ENCODE measurements at regions not wholly inside any gene's neighbourhood (a gene's known extent, or its start where the extent isn't known, plus 50 kb on each side); places are given as distances from the start of the nearest gene placed in this dataset.
A peak's percentile ranks its signal among the peaks of the same experiment; 100 is the strongest.
"Not testable (repeated sequence)": the region's sequence is repeated elsewhere in the genome, so short reads cannot be mapped to it uniquely, and the experiment has no call there.

DNA sequence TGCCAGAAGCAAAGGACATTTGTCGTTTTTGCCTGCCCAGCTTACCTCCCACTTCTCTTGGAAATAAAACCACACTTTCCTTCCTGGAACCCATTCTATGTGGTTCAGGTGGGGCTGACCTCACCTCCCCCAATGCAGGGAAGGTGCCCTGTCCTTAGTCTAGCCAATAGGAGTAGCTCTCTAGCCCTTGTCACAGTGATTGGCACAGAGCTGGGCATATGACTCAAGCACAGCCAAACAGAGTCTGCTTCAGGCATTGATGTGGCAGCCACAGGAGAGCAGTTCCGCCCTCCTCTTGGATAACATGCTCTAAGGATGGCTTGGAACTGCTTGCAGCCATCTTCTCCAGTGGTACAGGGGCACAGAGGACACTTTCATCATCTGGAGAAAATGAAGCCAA, 134.0 kb downstream of the LRIG2 start:
- no peaks in the 10 kb centered on the region for H3K79me2 ChIP-seq (ENCODE audit: low read length)
- TF ChIP-seq EZH2phosphoT487 (IDR thresholded peaks at IDR 0.05; ENCODE audit: low read length) (no peak), EZH2 (optimal IDR thresholded peaks at IDR 0.05; ENCODE audit: low read depth, low read length) (no peak)
- TF ChIP-seq, protein P1, sequence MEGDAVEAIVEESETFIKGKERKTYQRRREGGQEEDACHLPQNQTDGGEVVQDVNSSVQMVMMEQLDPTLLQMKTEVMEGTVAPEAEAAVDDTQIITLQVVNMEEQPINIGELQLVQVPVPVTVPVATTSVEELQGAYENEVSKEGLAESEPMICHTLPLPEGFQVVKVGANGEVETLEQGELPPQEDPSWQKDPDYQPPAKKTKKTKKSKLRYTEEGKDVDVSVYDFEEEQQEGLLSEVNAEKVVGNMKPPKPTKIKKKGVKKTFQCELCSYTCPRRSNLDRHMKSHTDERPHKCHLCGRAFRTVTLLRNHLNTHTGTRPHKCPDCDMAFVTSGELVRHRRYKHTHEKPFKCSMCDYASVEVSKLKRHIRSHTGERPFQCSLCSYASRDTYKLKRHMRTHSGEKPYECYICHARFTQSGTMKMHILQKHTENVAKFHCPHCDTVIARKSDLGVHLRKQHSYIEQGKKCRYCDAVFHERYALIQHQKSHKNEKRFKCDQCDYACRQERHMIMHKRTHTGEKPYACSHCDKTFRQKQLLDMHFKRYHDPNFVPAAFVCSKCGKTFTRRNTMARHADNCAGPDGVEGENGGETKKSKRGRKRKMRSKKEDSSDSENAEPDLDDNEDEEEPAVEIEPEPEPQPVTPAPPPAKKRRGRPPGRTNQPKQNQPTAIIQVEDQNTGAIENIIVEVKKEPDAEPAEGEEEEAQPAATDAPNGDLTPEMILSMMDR (IDR thresholded peaks at IDR 0.05; ENCODE audit: low read length), result no peak
- no peaks in the 10 kb centered on the region for H3K27me3 ChIP-seq (replicated peaks; ENCODE audit: insufficient read depth, low read length)
- H3K27ac ChIP-seq (ENCODE audit: low read length), result no peak overlapping the region
- no peak overlapping the region for H3K4me2 ChIP-seq (ENCODE audit: low read depth, low read length)
- no peaks in the 10 kb centered on the region for H3K36me3 ChIP-seq (replicated peaks; ENCODE audit: insufficient read depth, low read length)
- no peaks in the 10 kb centered on the region for H3K9me3 ChIP-seq (replicated peaks; ENCODE audit: insufficient read depth, low read length)
- H2AFZ ChIP-seq (ENCODE audit: low read length), result no peak overlapping the region
- peaks cover 10% of the 10 kb centered on the region for H3K4me1 ChIP-seq (ENCODE audit: low read length)
- DNase-seq, result no peak
- H3K9ac ChIP-seq (ENCODE audit: low read length), result no peak overlapping the region
- H4K20me1 ChIP-seq (ENCODE audit: insufficient read depth, low read length), result no peaks in the 10 kb centered on the region
- H3K9me2 ChIP-seq (replicated peaks; ENCODE audit: insufficient read depth, low read length), result no peaks in the 10 kb centered on the region
- H3F3A ChIP-seq (ENCODE audit: insufficient read depth, low read length), result no peaks in the 10 kb centered on the region
- no peak overlapping the region for H3K4me3 ChIP-seq (ENCODE audit: low read length)

DNA sequence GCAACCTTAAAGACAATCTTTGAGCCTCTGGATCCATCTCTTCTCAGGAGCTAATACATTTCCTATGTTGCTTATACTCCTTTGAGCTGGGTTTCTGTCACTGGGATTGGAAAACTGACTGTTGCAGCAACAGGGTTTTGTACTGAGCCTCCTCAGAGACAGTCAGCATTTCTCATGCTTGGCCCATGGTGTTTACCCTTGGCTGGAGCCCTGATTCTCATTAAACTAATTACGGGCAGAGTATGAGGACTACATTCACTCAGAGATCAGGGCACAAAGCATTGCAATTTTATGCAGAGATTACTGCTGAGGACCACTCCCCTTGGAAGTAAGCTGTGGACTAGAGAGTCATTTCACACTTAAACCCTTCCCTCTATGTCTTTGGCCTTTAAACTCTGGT, 134.5 kb downstream of the LRIG2 start:
- no peaks in the 10 kb centered on the region for H3K79me2 ChIP-seq (ENCODE audit: low read length)
- no peak overlapping the region for H3K4me3 ChIP-seq (ENCODE audit: low read length)
- H2AFZ ChIP-seq (ENCODE audit: low read length), result no peak overlapping the region
- no peaks in the 10 kb centered on the region for H3F3A ChIP-seq (ENCODE audit: insufficient read depth, low read length)
- no peak for DNase-seq
- H3K9me2 ChIP-seq (replicated peaks; ENCODE audit: insufficient read depth, low read length), result no peaks in the 10 kb centered on the region
- no peak overlapping the region for H3K9ac ChIP-seq (ENCODE audit: low read length)
- TF ChIP-seq EZH2 (optimal IDR thresholded peaks at IDR 0.05; ENCODE audit: low read depth, low read length) (no peak), EZH2phosphoT487 (IDR thresholded peaks at IDR 0.05; ENCODE audit: low read length) (no peak)
- TF ChIP-seq, protein P1 (IDR thresholded peaks at IDR 0.05; ENCODE audit: low read length), result no peak
- no peaks in the 10 kb centered on the region for H3K36me3 ChIP-seq (replicated peaks; ENCODE audit: insufficient read depth, low read length)
- peaks cover 10% of the 10 kb centered on the region for H3K4me1 ChIP-seq (ENCODE audit: low read length)
- no peak overlapping the region for H3K4me2 ChIP-seq (ENCODE audit: low read depth, low read length)
- no peak overlapping the region for H3K27ac ChIP-seq (ENCODE audit: low read length)
- H3K27me3 ChIP-seq (replicated peaks; ENCODE audit: insufficient read depth, low read length), result no peaks in the 10 kb centered on the region
- no peaks in the 10 kb centered on the region for H3K9me3 ChIP-seq (replicated peaks; ENCODE audit: insufficient read depth, low read length)
- no peaks in the 10 kb centered on the region for H4K20me1 ChIP-seq (ENCODE audit: insufficient read depth, low read length)

DNA sequence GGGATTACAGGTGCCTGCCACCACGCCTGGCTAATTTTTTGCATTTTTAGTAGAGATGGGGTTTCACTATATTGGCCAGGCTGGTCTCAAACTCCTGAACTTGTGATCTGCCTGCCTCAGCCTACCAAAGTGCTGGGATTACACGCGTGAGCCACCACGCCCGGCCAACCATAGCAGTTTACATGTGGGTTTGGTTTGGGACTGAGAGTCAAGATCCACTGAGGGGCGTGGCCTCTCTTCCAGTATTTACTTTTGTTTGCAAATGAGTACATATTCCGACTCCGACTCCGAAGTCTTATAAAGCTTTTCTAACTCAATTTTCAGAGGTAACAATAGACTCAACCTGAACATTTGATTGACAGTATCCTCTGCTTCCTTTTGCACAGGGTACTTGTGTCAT, 135.4 kb downstream of the LRIG2 start:
- not testable (repeated sequence) for H2AFZ ChIP-seq (ENCODE audit: low read length); H3F3A ChIP-seq (ENCODE audit: insufficient read depth, low read length); H3K9ac ChIP-seq (ENCODE audit: low read length); H3K27ac ChIP-seq (ENCODE audit: low read length); H3K27me3 ChIP-seq (replicated peaks; ENCODE audit: insufficient read depth, low read length); DNase-seq; H3K36me3 ChIP-seq (replicated peaks; ENCODE audit: insufficient read depth, low read length); H3K79me2 ChIP-seq (ENCODE audit: low read length); H3K9me2 ChIP-seq (replicated peaks; ENCODE audit: insufficient read depth, low read length); H3K9me3 ChIP-seq (replicated peaks; ENCODE audit: insufficient read depth, low read length); H3K4me2 ChIP-seq (ENCODE audit: low read depth, low read length); H3K4me3 ChIP-seq (ENCODE audit: low read length); H4K20me1 ChIP-seq (ENCODE audit: insufficient read depth, low read length); H3K4me1 ChIP-seq (ENCODE audit: low read length)

DNA sequence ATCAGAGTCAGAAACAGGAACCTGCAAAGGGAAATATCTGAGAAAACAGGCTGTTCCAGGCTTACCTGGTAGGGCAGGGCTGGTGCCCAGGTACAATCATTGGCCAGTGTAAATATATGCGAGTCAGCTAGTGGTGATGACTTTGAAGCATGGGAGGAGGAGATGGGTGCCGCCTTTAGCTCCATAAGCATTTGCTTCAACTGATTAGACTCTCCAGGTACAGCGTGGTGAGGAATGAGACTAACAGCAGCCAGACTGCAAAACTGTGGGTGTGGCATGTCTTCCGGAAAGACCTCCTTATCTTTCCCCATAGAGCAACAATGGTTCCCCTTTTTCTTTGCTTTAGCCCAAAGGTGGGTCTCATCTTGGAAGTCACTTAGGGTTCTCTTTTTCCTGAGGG, 137.2 kb downstream of the LRIG2 start:
- H3K27me3 ChIP-seq (replicated peaks; ENCODE audit: insufficient read depth, low read length), result no peaks in the 10 kb centered on the region
- no peak overlapping the region for H2AFZ ChIP-seq (ENCODE audit: low read length)
- no peak for TF ChIP-seq EZH2phosphoT487 (IDR thresholded peaks at IDR 0.05; ENCODE audit: low read length)
- no peak for TF ChIP-seq EZH2 (optimal IDR thresholded peaks at IDR 0.05; ENCODE audit: low read depth, low read length)
- TF ChIP-seq, protein P1 (IDR thresholded peaks at IDR 0.05; ENCODE audit: low read length), result no peak
- H3K9ac ChIP-seq (ENCODE audit: low read length), result no peak overlapping the region
- peak overlapping the region; percentile 57 for H3K4me2 ChIP-seq (ENCODE audit: low read depth, low read length)
- no peaks in the 10 kb centered on the region for H3F3A ChIP-seq (ENCODE audit: insufficient read depth, low read length)
- no peaks in the 10 kb centered on the region for H3K36me3 ChIP-seq (replicated peaks; ENCODE audit: insufficient read depth, low read length)
- H3K27ac ChIP-seq (ENCODE audit: low read length), result peak overlapping the region; percentile 35; the same call in 1 of the 2 replicates
- H3K9me2 ChIP-seq (replicated peaks; ENCODE audit: insufficient read depth, low read length), result no peaks in the 10 kb centered on the region
- no peaks in the 10 kb centered on the region for H4K20me1 ChIP-seq (ENCODE audit: insufficient read depth, low read length)
- no peak overlapping the region for H3K4me3 ChIP-seq (ENCODE audit: low read length)
- H3K79me2 ChIP-seq (ENCODE audit: low read length), result no peaks in the 10 kb centered on the region
- no peaks in the 10 kb centered on the region for H3K9me3 ChIP-seq (replicated peaks; ENCODE audit: insufficient read depth, low read length)
- H3K4me1 ChIP-seq (ENCODE audit: low read length), result peaks cover 10% of the 10 kb centered on the region
- DNase-seq, result peak; percentile 36
